ENCODE measurements at regions not wholly inside any gene's neighbourhood (a gene's known extent, or its start where the extent isn't known, plus 50 kb on each side); places are given as distances from the start of the nearest gene placed in this dataset.

GRCh38 chr2:126825316-126825715 lies 73.4 kb upstream of the TEX51 start:
- TF ChIP-seq CTCF (IDR thresholded peaks at IDR 0.05) (no peak), POLR2A (IDR thresholded peaks at IDR 0.05) (no peak)

Measured in body of pancreas (tissue), 4 donors.